ENCODE measurements at regions not wholly inside any gene's neighbourhood (a gene's known extent, or its start where the extent isn't known, plus 50 kb on each side); places are given as distances from the start of the nearest gene placed in this dataset.

- TF ChIP-seq, protein P1, sequence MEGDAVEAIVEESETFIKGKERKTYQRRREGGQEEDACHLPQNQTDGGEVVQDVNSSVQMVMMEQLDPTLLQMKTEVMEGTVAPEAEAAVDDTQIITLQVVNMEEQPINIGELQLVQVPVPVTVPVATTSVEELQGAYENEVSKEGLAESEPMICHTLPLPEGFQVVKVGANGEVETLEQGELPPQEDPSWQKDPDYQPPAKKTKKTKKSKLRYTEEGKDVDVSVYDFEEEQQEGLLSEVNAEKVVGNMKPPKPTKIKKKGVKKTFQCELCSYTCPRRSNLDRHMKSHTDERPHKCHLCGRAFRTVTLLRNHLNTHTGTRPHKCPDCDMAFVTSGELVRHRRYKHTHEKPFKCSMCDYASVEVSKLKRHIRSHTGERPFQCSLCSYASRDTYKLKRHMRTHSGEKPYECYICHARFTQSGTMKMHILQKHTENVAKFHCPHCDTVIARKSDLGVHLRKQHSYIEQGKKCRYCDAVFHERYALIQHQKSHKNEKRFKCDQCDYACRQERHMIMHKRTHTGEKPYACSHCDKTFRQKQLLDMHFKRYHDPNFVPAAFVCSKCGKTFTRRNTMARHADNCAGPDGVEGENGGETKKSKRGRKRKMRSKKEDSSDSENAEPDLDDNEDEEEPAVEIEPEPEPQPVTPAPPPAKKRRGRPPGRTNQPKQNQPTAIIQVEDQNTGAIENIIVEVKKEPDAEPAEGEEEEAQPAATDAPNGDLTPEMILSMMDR (IDR thresholded peaks at IDR 0.05; ENCODE audit: low read length, missing control alignments) = no peak
- DNase-seq (ENCODE audit: low read depth) = peak; percentile 88
- no peak overlapping the region for H3K4me3 ChIP-seq (replicated peaks; ENCODE audit: low read depth, low read length)
Observed at GRCh38 chr1:78279051-78279450, 211.7 kb upstream of the PTGFR start.

GRCh38 chr1:78280626-78281025 lies 210.1 kb upstream of the PTGFR start:
- DNase-seq (ENCODE audit: low read depth) = no peak
- TF ChIP-seq, protein P1 (IDR thresholded peaks at IDR 0.05; ENCODE audit: low read length, missing control alignments) = no peak
- no peak overlapping the region for H3K4me3 ChIP-seq (replicated peaks; ENCODE audit: low read depth, low read length)

DNA sequence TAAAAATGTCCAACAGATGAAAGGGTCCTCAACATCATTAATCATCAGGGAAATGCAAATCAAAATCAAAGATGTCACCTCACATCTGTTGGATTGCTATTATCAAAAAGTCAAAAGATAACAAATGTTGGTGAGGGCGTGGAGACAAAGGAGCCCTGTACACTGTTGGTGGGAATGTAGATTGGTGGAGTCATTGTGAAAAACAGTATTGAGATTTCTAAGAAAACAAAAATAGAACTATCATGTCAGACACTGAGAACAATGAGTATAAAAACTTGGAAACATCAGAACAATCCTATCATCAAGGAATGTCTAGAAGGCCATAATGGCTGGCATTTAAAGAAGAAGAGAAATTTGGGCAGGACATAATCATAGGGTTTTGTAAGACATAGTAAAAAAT lies 209.2 kb upstream of the PTGFR start:
- TF ChIP-seq, protein P1 (IDR thresholded peaks at IDR 0.05; ENCODE audit: low read length, missing control alignments) = no peak
- DNase-seq (ENCODE audit: low read depth) = no peak

DNA sequence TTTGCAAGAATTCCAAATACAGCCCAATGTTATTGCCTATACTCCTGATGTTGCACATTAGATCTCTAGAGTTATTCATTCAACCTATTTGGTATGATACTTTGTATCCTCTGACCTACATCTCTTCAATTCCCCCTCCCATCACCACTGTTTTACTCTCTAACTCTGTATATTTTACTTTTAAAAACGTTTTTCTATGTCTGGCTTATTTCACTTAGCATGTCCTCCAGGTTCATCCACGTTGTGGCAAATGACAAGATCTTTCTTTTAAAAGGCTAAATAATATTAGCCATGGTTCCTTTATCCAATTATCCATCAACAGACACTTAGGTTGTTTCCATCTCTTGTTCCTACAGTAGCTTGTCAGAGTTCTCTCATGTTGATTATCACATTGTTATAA lies 207.1 kb upstream of the PTGFR start:
- TF ChIP-seq, protein P1 (IDR thresholded peaks at IDR 0.05; ENCODE audit: low read length, missing control alignments) = no peak
- no peak for DNase-seq (ENCODE audit: low read depth)
- H3K4me3 ChIP-seq (replicated peaks; ENCODE audit: low read depth, low read length) = no peak overlapping the region

More for the DNA sequence above, 209.2 kb upstream of the PTGFR start:
- H3K4me3 ChIP-seq (replicated peaks; ENCODE audit: low read depth, low read length) = no peak overlapping the region

- TF ChIP-seq, protein P1 (IDR thresholded peaks at IDR 0.05; ENCODE audit: low read length, missing control alignments) = no peak
- DNase-seq (ENCODE audit: low read depth) = no peak
Observed at GRCh38 chr1:78284354-78284753, 206.4 kb upstream of the PTGFR start.

GRCh38 chr1:78286686-78287085 lies 204.1 kb upstream of the PTGFR start:
- TF ChIP-seq, protein P1 (IDR thresholded peaks at IDR 0.05; ENCODE audit: low read length, missing control alignments) = no peak

More at GRCh38 chr1:78284354-78284753, 206.4 kb upstream of the PTGFR start:
- H3K4me3 ChIP-seq (replicated peaks; ENCODE audit: low read depth, low read length) = no peak overlapping the region

GRCh38 chr1:78289603-78290002 lies 201.2 kb upstream of the PTGFR start:
- no peak for DNase-seq (ENCODE audit: low read depth)
- TF ChIP-seq, protein P1 (IDR thresholded peaks at IDR 0.05; ENCODE audit: low read length, missing control alignments) = no peak
- H3K4me3 ChIP-seq (replicated peaks; ENCODE audit: low read depth, low read length) = no peak overlapping the region

More at GRCh38 chr1:78286686-78287085, 204.1 kb upstream of the PTGFR start:
- no peak overlapping the region for H3K4me3 ChIP-seq (replicated peaks; ENCODE audit: low read depth, low read length)
- DNase-seq (ENCODE audit: low read depth) = peak; percentile 88
